SU-DHL-6 (cell line): ENCODE measurements at regions not wholly inside any gene's neighbourhood (a gene's known extent, or its start where the extent isn't known, plus 50 kb on each side); places are given as distances from the start of the nearest gene placed in this dataset.

Source experiments
- H2AFZ ChIP-seq: fragments of 200-600 bp; sonication (generic); 2 replicates; pipeline ENCODE4 v1.6.1; 2014; ENCODE audit warnings: low read depth, mild to moderate bottlenecking, moderate library complexity, mixed read lengths, antibody characterized with exemption, low read length; ENCODE audit not compliant: severe bottlenecking
- H3F3A ChIP-seq: fragments of 200-600 bp; shearing (Covaris generic); 2 replicates; pipeline ENCODE4 v1.6.0; 2016; ENCODE audit warnings: antibody characterized with exemption, mild to moderate bottlenecking; ENCODE audit not compliant: insufficient read depth
- H3K27ac ChIP-seq: fragments of 200-600 bp; sonication (generic); 2 replicates; pipeline ENCODE4 v1.5.1; 2016; ENCODE audit warnings: low read depth, mild to moderate bottlenecking, low read length, moderate library complexity, mixed read lengths
- H3K27me3 ChIP-seq: fragments of 200-600 bp; sonication (generic), shearing (Covaris generic); 2 replicates; pipeline ENCODE4 v1.6.0; 2014; ENCODE audit warnings: mild to moderate bottlenecking, low read length
- H3K36me3 ChIP-seq: fragments of 200-600 bp; sonication (generic); 2 replicates; pipeline ENCODE4 v1.6.1; 2014; ENCODE audit warnings: mild to moderate bottlenecking, low read length, mixed read lengths
- H3K4me2 ChIP-seq: fragments of 300-600, 200-600 bp; shearing (Covaris generic), sonication (generic); 2 replicates; pipeline ENCODE4 v1.6.0; 2014; ENCODE audit warnings: low read length, low read depth, mild to moderate bottlenecking; ENCODE audit not compliant: poor library complexity, severe bottlenecking
- H3K4me3 ChIP-seq: fragments of 200-600 bp; sonication (generic); 2 replicates; pipeline ENCODE4 v1.5.1; 2014; ENCODE audit warnings: antibody characterized with exemption, low read length, mild to moderate bottlenecking, mixed read lengths; ENCODE audit not compliant: insufficient read depth, poor library complexity, severe bottlenecking
- H3K79me2 ChIP-seq: fragments of 200-600 bp; sonication (generic); 2 replicates; pipeline ENCODE4 v1.6.1; 2014; ENCODE audit warnings: mild to moderate bottlenecking, low read length, moderate library complexity; ENCODE audit not compliant: insufficient read depth
- H3K9ac ChIP-seq: fragments of 200-600 bp; sonication (generic); 2 replicates; pipeline ENCODE4 v1.7.0; 2014; ENCODE audit warnings: mild to moderate bottlenecking, low read length
- H3K9me2 ChIP-seq: fragments of 200-600 bp; sonication (generic); replicated peaks from 2 replicates; pipeline ENCODE4 v1.6.1; 2014; ENCODE audit warnings: low read length; ENCODE audit not compliant: insufficient read depth
- H3K9me3 ChIP-seq: fragments of 200-600 bp; sonication (generic); 2 replicates; pipeline ENCODE4 v1.6.1; 2014; ENCODE audit warnings: low read length, mixed read lengths; ENCODE audit not compliant: insufficient read depth
- H4K20me1 ChIP-seq: fragments of 200-600 bp; sonication (generic); 2 replicates; pipeline ENCODE4 v1.6.1; 2014; ENCODE audit warnings: low read depth, mild to moderate bottlenecking, antibody characterized with exemption, low read length, moderate library complexity, mixed read lengths
- CTCF ChIP-seq: fragments of 200-600 bp; sonication (generic); IDR thresholded peaks from one replicate; pipeline ENCODE4 v1.5.1; 2017; ENCODE audit warnings: antibody characterized with exemption, mild to moderate bottlenecking, low read length, moderate library complexity; ENCODE audit not compliant: insufficient read depth, poor library complexity, severe bottlenecking
- EZH2phosphoT487 ChIP-seq: fragments of 200-600 bp; sonication (generic), shearing (Covaris generic); conservative IDR thresholded peaks from 2 replicates; pipeline ENCODE4 v1.6.1; 2018; ENCODE audit warnings: mild to moderate bottlenecking, antibody characterized with exemption, low read length, moderate library complexity, mixed read lengths

- H3K27ac ChIP-seq: no peak overlapping the region
- H3F3A ChIP-seq: no peaks in the 10 kb centered on the region
- TF ChIP-seq EZH2phosphoT487 (no peak), CTCF (no peak)
- H3K27me3 ChIP-seq: no peaks in the 10 kb centered on the region
- no peaks in the 10 kb centered on the region for H3K9me3 ChIP-seq
- no peak overlapping the region for H3K9ac ChIP-seq
- H3K79me2 ChIP-seq: no peaks in the 10 kb centered on the region
- no peaks in the 10 kb centered on the region for H3K36me3 ChIP-seq
- no peak overlapping the region for H3K4me2 ChIP-seq
- no peak overlapping the region for H3K4me3 ChIP-seq
- H3K9me2 ChIP-seq: no peaks in the 10 kb centered on the region
- H4K20me1 ChIP-seq: no peaks in the 10 kb centered on the region
- no peak overlapping the region for H2AFZ ChIP-seq
Observed at GRCh38 chr21:41598561-41599431, 90.8 kb upstream of the TMPRSS2 start.

- H3K9ac ChIP-seq: no peak overlapping the region
- TF ChIP-seq EZH2phosphoT487 (no peak), CTCF (no peak)
- H3K36me3 ChIP-seq: no peaks in the 10 kb centered on the region
- no peaks in the 10 kb centered on the region for H3K9me3 ChIP-seq
- H3F3A ChIP-seq: no peaks in the 10 kb centered on the region
- H3K4me2 ChIP-seq: no peak overlapping the region
- H3K4me3 ChIP-seq: no peak overlapping the region
- H3K79me2 ChIP-seq: no peaks in the 10 kb centered on the region
- no peaks in the 10 kb centered on the region for H4K20me1 ChIP-seq
- no peaks in the 10 kb centered on the region for H3K27me3 ChIP-seq
- no peak overlapping the region for H3K27ac ChIP-seq
- H3K9me2 ChIP-seq: no peaks in the 10 kb centered on the region
- no peak overlapping the region for H2AFZ ChIP-seq
Observed at GRCh38 chr21:41597811-41598231, 89.9 kb upstream of the TMPRSS2 start.

GRCh38 chr21:41597227-41597626 is 89.3 kb upstream of the TMPRSS2 start:
- no peaks in the 10 kb centered on the region for H3K9me3 ChIP-seq
- no peaks in the 10 kb centered on the region for H4K20me1 ChIP-seq
- H3K4me2 ChIP-seq: no peak overlapping the region
- H3K9me2 ChIP-seq: no peaks in the 10 kb centered on the region
- H3F3A ChIP-seq: no peaks in the 10 kb centered on the region
- H3K27me3 ChIP-seq: no peaks in the 10 kb centered on the region
- no peak overlapping the region for H3K9ac ChIP-seq
- no peak overlapping the region for H2AFZ ChIP-seq
- H3K79me2 ChIP-seq: no peaks in the 10 kb centered on the region
- TF ChIP-seq EZH2phosphoT487 (no peak), CTCF (no peak)
- no peak overlapping the region for H3K4me3 ChIP-seq
- H3K36me3 ChIP-seq: no peaks in the 10 kb centered on the region
- H3K27ac ChIP-seq: no peak overlapping the region
